GM18861 (cell line): ENCODE measurements at regions not wholly inside any gene's neighbourhood (a gene's known extent, or its start where the extent isn't known, plus 50 kb on each side); places are given as distances from the start of the nearest gene placed in this dataset.
A peak's percentile ranks its signal among the peaks of the same experiment; 100 is the strongest.
"Not testable (repeated sequence)": the region's sequence is repeated elsewhere in the genome, so short reads cannot be mapped to it uniquely, and the experiment has no call there.

Source experiments
- ATAC-seq: cut with Tn5 transposase; IDR thresholded peaks from one replicate; pipeline ENCODE4 v1.9.1; 2021; ENCODE audit not compliant: unreplicated experiment

- ATAC-seq: no peak
Observed at GRCh38 chr18:59980188-59980637, 80.4 kb downstream of the PMAIP1 start.

- ATAC-seq: no peak
Observed at GRCh38 chr18:59971871-59972428, 72.2 kb downstream of the PMAIP1 start.

GRCh38 chr18:59971144-59971543, 71.3 kb downstream of the PMAIP1 start:
- peak; percentile 90 for ATAC-seq

- not testable (repeated sequence) for ATAC-seq
Observed at GRCh38 chr18:59969477-59970028, 69.8 kb downstream of the PMAIP1 start.

- no peak for ATAC-seq
Observed at GRCh38 chr18:59968583-59968982, 68.8 kb downstream of the PMAIP1 start.

GRCh38 chr18:59967878-59968277, 68.1 kb downstream of the PMAIP1 start:
- no peak for ATAC-seq

- no peak for ATAC-seq
Observed at GRCh38 chr18:59966913-59967312, 67.1 kb downstream of the PMAIP1 start.

- no peak for ATAC-seq
Observed at GRCh38 chr18:59963229-59963628, 63.4 kb downstream of the PMAIP1 start.

GRCh38 chr18:59961070-59961469, 61.3 kb downstream of the PMAIP1 start:
- ATAC-seq: peak; percentile 66

GRCh38 chr18:59960272-59960671, 60.5 kb downstream of the PMAIP1 start:
- ATAC-seq: no peak

- no peak for ATAC-seq
Observed at GRCh38 chr18:59959606-59960005, 59.8 kb downstream of the PMAIP1 start.

GRCh38 chr18:59959073-59959472, 59.3 kb downstream of the PMAIP1 start:
- ATAC-seq: no peak

GRCh38 chr18:59957957-59958356, 58.2 kb downstream of the PMAIP1 start:
- peak; percentile 34 for ATAC-seq

- ATAC-seq: no peak
Observed at GRCh38 chr18:59954755-59955156, 55.0 kb downstream of the PMAIP1 start.

- no peak for ATAC-seq
Observed at GRCh38 chr18:59954241-59954640, 54.4 kb downstream of the PMAIP1 start.
